Erythroblast (primary cell): ENCODE measurements at regions not wholly inside any gene's neighbourhood (a gene's known extent, or its start where the extent isn't known, plus 50 kb on each side); places are given as distances from the start of the nearest gene placed in this dataset.

ENCODE experiments used
- GATA1 ChIP-seq: IDR thresholded peaks from 2 replicates; pipeline ENCODE4 v1.6.1; 2011; ENCODE audit warnings: low read depth, mild to moderate bottlenecking, control low read depth, low read length, moderate library complexity
- POLR2A ChIP-seq: IDR thresholded peaks from 2 replicates; pipeline ENCODE4 v1.6.1; 2011; ENCODE audit warnings: mild to moderate bottlenecking, low read length

GRCh38 chr10:64118736-64119135 lies 597.5 kb downstream of the REEP3 start:
- TF ChIP-seq POLR2A = no peak
- no peak for TF ChIP-seq GATA1
